Pancreas (tissue), 10 donors: ENCODE measurements at regions not wholly inside any gene's neighbourhood (a gene's known extent, or its start where the extent isn't known, plus 50 kb on each side); places are given as distances from the start of the nearest gene placed in this dataset.

ENCODE experiments used
- ATAC-seq, 4 donors: fragments of 200-7000 bp; cut with Tn5 transposase; one replicate each; pipeline versions ENCODE4 v1.8.0 to v1.9.1; 2020; ENCODE audit warnings: mild to moderate bottlenecking in 4 of 4, moderate library complexity in 4 of 4
- DNase-seq, 6 donors: peaks; one replicate each; pipeline ENCODE4 v3.0.0-alpha.2; 2020
- FAIRE-seq: peaks from 2 replicates; lab custom pipeline; 2012; peaks lifted over from hg19 to GRCh38; lab: Jason Lieb, UNC
- H3K27ac ChIP-seq, 4 donors: fragments of 200-600 bp; sonication (generic); 1 replicate in 3 of 4; 2 replicates in 1 of 4; pipeline versions ENCODE4 v1.5.0 to v1.8.0; 2020
- H3K27me3 ChIP-seq, 4 donors: fragments of 200-600 bp; one replicate each; pipeline ENCODE4 v1.8.0; 2021
- H3K36me3 ChIP-seq, 3 donors: fragments of 200-600 bp; sonication (generic) in 1 of 3; one replicate each; pipeline versions ENCODE4 v1.5.0 to v1.8.0; 2020 to 2021
- H3K4me1 ChIP-seq, 3 donors: fragments of 200-600 bp; one replicate each; pipeline ENCODE4 v1.8.0; 2021
- H3K4me3 ChIP-seq, 4 donors: fragments of 200-600 bp; sonication (generic) in 2 of 4; one replicate each; pipeline versions ENCODE4 v1.5.0 to v1.8.0; 2020 to 2021
- H3K9me3 ChIP-seq, 4 donors: fragments of 200-600 bp; one replicate each; pipeline ENCODE4 v1.8.0; 2021
- WGBS, 2 donors: extraction: QIAGEN DNeasy Blood & Tissue Kit; methylation state at CpG; one replicate each; pipeline ENCODE4 v1.1.7; 2013; 5-methylcytosine and 5-hydroxymethylcytosine counted together
- intact Hi-C, 3 donors: fragments of 100-400 bp; cut with DNase I; formaldehyde crosslinking; loops; one replicate each; pipeline versions ENCODE4 v1.11.1 to v1.14.2; 2022
- TF ChIP-seq, protein P1 (sequence below), 4 donors: fragments of 200-600 bp; sonication (generic) in 3 of 4; IDR thresholded peaks; one replicate each; pipeline versions ENCODE4 v1.5.0 to v1.8.0; 2021; ENCODE audit warnings: antibody characterized with exemption in 4 of 4
- donor health status: healthy with polysubstance abuse.
- donor health status: DM: no; HTN: no; CAD: no; lungs with moderate emphysema.
- donor health status: DM: no; HTN: no; CAD: no.
- donor health status: control.
- donor health status: control.
- donor health status: Bipolar disorder and iron deficiency.
- donor health status: DM: yes; HTN: yes; CAD: no.
- donor health status: DM: no; HTN: no; CAD: no.
- donor health status: DM: no; HTN: no; CAD: no.
- donor health status: DM: yes; HTN: yes; CAD: no.

DNA sequence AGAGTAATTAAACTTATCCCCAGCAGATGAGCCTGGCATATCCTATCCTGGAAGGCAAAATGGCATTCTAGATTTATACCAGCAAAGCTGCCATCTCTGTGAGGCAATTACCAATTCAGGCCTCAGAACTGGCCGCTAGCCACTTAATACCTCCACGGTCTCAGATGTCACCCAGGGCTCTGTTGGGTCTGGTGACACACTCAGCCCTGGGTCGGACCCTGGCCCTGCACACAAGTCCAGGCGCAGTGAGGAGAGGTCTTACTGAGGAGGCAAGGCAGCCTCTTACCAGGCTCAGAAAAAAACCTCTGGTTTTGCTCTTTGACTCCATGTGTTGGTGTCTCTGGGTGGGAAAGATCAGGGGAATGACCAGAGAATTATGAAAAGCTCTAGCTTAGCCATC is 186.6 kb downstream of the EMX2 start:
- no peaks in the 10 kb centered on the region for H3K4me1 ChIP-seq
- no peaks in the 10 kb centered on the region for H3K36me3 ChIP-seq
- FAIRE-seq: no peak
- no peak for ATAC-seq
- H3K4me3 ChIP-seq: no peak overlapping the region
- no peak for DNase-seq
- WGBS, 2 donors: 85% methylated on average over 4 of the region's 4 CpGs
- TF ChIP-seq, protein P1, sequence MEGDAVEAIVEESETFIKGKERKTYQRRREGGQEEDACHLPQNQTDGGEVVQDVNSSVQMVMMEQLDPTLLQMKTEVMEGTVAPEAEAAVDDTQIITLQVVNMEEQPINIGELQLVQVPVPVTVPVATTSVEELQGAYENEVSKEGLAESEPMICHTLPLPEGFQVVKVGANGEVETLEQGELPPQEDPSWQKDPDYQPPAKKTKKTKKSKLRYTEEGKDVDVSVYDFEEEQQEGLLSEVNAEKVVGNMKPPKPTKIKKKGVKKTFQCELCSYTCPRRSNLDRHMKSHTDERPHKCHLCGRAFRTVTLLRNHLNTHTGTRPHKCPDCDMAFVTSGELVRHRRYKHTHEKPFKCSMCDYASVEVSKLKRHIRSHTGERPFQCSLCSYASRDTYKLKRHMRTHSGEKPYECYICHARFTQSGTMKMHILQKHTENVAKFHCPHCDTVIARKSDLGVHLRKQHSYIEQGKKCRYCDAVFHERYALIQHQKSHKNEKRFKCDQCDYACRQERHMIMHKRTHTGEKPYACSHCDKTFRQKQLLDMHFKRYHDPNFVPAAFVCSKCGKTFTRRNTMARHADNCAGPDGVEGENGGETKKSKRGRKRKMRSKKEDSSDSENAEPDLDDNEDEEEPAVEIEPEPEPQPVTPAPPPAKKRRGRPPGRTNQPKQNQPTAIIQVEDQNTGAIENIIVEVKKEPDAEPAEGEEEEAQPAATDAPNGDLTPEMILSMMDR (IDR thresholded peaks at IDR 0.05): no peak
- intact Hi-C loops: no loop called here
- H3K27ac ChIP-seq: no peak overlapping the region
- H3K27me3 ChIP-seq: peaks cover 0 to 10% (median 2%) of the 10 kb centered on the region in 4 donors
- no peaks in the 10 kb centered on the region for H3K9me3 ChIP-seq

DNA sequence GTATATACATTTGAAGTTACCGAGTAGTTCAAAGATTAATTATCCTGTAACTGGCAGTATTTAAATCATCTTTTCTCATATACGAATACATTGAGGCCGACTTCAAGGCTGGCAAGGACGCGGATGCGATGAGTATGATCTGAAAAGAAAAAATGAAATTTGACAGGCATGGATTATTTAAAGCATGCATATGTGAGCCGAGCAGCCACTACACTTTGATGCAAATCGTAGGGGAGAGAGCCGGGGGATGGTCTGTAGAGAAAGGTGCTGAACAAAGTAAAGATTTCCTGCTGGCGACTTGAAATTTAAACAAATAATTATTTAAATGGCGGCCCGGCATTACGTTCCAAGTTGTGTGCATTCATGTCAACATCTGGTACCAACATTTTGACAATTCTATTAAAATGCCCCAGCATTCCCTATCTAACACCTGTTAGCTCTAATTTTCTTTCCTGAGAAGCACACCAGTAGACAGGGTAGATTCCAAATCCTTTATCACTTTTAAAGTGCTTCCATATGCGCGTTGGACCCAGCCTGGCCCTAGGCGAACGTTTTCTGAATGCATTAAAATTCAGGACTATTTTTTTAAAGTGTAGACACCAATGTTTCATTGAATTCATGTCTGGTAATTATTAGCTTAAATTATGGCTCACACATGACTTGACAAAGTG is 188.7 kb downstream of the EMX2 start:
- no peak for FAIRE-seq
- Histone ChIP-seq H3K4me3 (no peak overlapping the region), H3K9me3 (no peaks in the 10 kb centered on the region), H3K4me1 (no peaks in the 10 kb centered on the region), H3K27ac (no peak overlapping the region), H3K27me3 (peaks cover 0 to 21% (median 4%) of the 10 kb centered on the region in 4 donors), H3K36me3 (no peaks in the 10 kb centered on the region)
- no peak for ATAC-seq
- intact Hi-C loops: no loop called here
- WGBS, 2 donors: 62% methylated on average over 17 of the region's 17 CpGs
- TF ChIP-seq, protein P1 (IDR thresholded peaks at IDR 0.05): no peak
- DNase-seq: no peak

DNA sequence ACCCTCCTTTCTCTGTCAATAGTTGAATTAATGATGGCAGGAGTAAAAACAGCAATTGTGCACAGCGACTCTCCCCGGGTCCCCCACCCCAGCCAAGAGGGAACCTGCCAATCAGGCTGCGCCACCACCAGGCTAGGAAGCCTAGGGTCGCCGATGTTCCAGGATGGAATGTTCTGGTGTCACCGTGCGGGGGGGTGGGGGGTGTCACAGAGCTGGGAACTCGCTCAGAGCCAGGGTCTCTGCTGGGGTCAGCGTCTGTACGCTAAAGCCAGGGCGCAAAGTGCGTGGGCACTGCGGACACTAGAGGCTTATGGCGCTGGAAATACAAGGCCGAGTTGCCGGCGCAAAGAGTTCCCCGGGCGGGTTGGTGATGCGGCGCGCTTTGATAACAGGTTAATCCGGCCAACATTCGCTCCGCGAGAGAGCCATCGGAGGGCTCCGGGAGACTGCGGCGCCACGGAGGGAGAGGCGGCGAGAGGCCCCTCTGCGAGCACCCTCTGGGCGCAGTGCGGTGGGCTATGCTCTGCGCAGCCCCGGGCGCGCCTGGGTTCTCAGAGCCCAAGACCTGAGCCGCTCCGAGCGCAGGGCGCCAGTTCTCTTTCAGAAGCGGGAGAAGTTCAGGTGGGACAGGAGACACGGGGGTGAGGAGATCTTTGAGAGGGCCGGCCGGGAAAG is 192.3 kb downstream of the EMX2 start:
- intact Hi-C loops: no loop called here
- TF ChIP-seq, protein P1 (IDR thresholded peaks at IDR 0.05): no peak
- peaks cover 0 to 21% (median 4%) of the 10 kb centered on the region in 4 donors for H3K27me3 ChIP-seq
- no peaks in the 10 kb centered on the region for H3K4me1 ChIP-seq
- WGBS, 2 donors: 8% methylated on average over 48 of the region's 48 CpGs
- no peak overlapping the region for H3K4me3 ChIP-seq
- no peak for FAIRE-seq
- no peaks in the 10 kb centered on the region for H3K36me3 ChIP-seq
- no peaks in the 10 kb centered on the region for H3K9me3 ChIP-seq
- no peak for DNase-seq
- no peak overlapping the region for H3K27ac ChIP-seq
- no peak for ATAC-seq

DNA sequence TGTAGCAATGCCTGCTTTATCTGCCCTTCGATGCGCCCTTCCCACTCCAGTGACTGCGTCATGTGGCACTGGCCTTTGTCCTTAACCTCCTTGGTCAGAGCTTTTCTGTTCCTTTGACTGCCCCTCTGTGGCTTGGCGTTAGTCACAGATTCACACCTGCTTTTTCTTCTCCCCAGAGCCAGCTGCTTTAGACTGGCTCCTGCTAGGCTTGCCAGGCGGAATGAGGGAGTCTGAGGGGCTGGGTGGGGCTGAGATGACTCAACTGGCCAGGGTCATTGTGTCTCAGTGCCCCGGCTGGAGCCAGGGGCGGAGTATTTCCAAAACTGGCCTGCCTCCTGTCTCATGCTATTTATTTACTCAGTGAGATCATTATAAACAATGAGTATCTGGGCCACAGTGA is 194.1 kb downstream of the EMX2 start:
- H3K27me3 ChIP-seq: peaks cover 0 to 21% (median 4%) of the 10 kb centered on the region in 4 donors
- intact Hi-C loops: no loop called here

More for the DNA sequence above, 194.1 kb downstream of the EMX2 start:
- no peaks in the 10 kb centered on the region for H3K9me3 ChIP-seq
- no peak overlapping the region for H3K4me3 ChIP-seq
- H3K36me3 ChIP-seq: no peaks in the 10 kb centered on the region
- no peaks in the 10 kb centered on the region for H3K4me1 ChIP-seq
- DNase-seq (no peak), ATAC-seq (no peak), FAIRE-seq (no peak)
- 66 to 72% methylated on average over 7 of the region's 7 CpGs for WGBS, 2 donors
- H3K27ac ChIP-seq: no peak overlapping the region
- TF ChIP-seq, protein P1 (IDR thresholded peaks at IDR 0.05): no peak
